IMR-90 (cell line): ENCODE measurements at regions not wholly inside any gene's neighbourhood (a gene's known extent, or its start where the extent isn't known, plus 50 kb on each side); places are given as distances from the start of the nearest gene placed in this dataset.

ENCODE experiments used
- ATAC-seq: fragments of 200-7000 bp; cut with Tn5 transposase; 2 replicates; pipeline ENCODE4 v1.9.1; 2020; ENCODE audit warnings: low read depth, mild to moderate bottlenecking, moderate library complexity
- BruUV-seq: library from RNA; stranded (reverse); fragments of 400-500 nt; replicated peaks from 2 replicates; lab custom pipeline; 2021; lab: Mats Ljungman, UMichigan
- CTCF ChIA-PET: fragments of 300-600 bp; formaldehyde crosslinking; extraction: SDS; loops from one replicate; lab custom pipeline; 2021; ENCODE audit warnings: antibody characterized with exemption; lab: Yijun Ruan, JAX
- POLR2A ChIA-PET: fragments of 300-600 bp; sonication (Branson Sonifier 250); formaldehyde crosslinking; loops from one replicate; lab custom pipeline; 2022; ENCODE audit warnings: antibody characterized with exemption; ENCODE audit not compliant: unreplicated experiment; lab: Charles Lee
- DNase-seq: peaks from one replicate; pipeline ENCODE4 v3.0.0; 2013
- H2AFZ ChIP-seq: replicated peaks from 2 replicates; pipeline ENCODE3; 2013; ENCODE audit warnings: low read length, mild to moderate bottlenecking; ENCODE audit not compliant: poor library complexity
- H2AK5ac ChIP-seq: 2 replicates; pipeline ENCODE4 v1.6.1; 2013; ENCODE audit warnings: low read depth, low read length, inconsistent platforms
- H2AK9ac ChIP-seq: replicated peaks from 2 replicates; pipeline ENCODE3; 2013; ENCODE audit warnings: mild to moderate bottlenecking, low read depth, low read length, moderate library complexity; ENCODE audit not compliant: poor library complexity
- H2BK120ac ChIP-seq: 2 replicates; pipeline ENCODE4 v1.6.1; 2013; ENCODE audit warnings: low read depth, low read length, inconsistent platforms
- H2BK15ac ChIP-seq: 3 replicates; pipeline ENCODE4 v1.6.1; 2013; ENCODE audit warnings: low read depth, low read length, inconsistent platforms
- H2BK20ac ChIP-seq: 2 replicates; pipeline ENCODE4 v1.6.1; 2013; ENCODE audit warnings: low read depth, mild to moderate bottlenecking, inconsistent platforms, low read length, moderate library complexity
- H2BK5ac ChIP-seq: 2 replicates; pipeline ENCODE4 v1.6.1; 2013; ENCODE audit warnings: mild to moderate bottlenecking, low read depth, low read length, inconsistent platforms; ENCODE audit not compliant: poor library complexity, severe bottlenecking
- H3K14ac ChIP-seq: replicated peaks from 2 replicates; pipeline ENCODE4 v1.6.1; 2013; ENCODE audit warnings: low read depth, low read length, inconsistent platforms
- H3K18ac ChIP-seq: 2 replicates; pipeline ENCODE4 v1.6.1; 2013; ENCODE audit warnings: low read depth, low read length, control low read depth
- H3K23ac ChIP-seq: 2 replicates; pipeline ENCODE4 v1.6.1; 2013; ENCODE audit warnings: low read depth, low read length, inconsistent platforms
- H3K27ac ChIP-seq: 2 replicates; pipeline ENCODE4 v1.5.1; 2013; ENCODE audit warnings: mild to moderate bottlenecking, control low read depth, low read length; ENCODE audit not compliant: insufficient read depth
- H3K27me3 ChIP-seq: 2 replicates; pipeline ENCODE4 v1.6.1; 2013; ENCODE audit warnings: low read length; ENCODE audit not compliant: control insufficient read depth, insufficient read depth
- H3K36me3 ChIP-seq: 2 replicates; pipeline ENCODE4 v1.6.1; 2013; ENCODE audit warnings: low read length, mixed read lengths; ENCODE audit not compliant: control insufficient read depth, insufficient read depth
- H3K4ac ChIP-seq: 2 replicates; pipeline ENCODE4 v1.6.1; 2013; ENCODE audit warnings: low read depth, low read length, inconsistent platforms
- H3K4me1 ChIP-seq: 2 replicates; pipeline ENCODE4 v1.6.1; 2013; ENCODE audit warnings: low read length, mixed read lengths; ENCODE audit not compliant: control insufficient read depth, insufficient read depth
- H3K4me2 ChIP-seq: 2 replicates; pipeline ENCODE4 v1.6.1; 2013; ENCODE audit warnings: low read depth, mild to moderate bottlenecking, control low read depth, low read length, moderate library complexity
- H3K4me3 ChIP-seq: 2 replicates; pipeline ENCODE4 v1.5.1; 2013; ENCODE audit warnings: low read depth, mild to moderate bottlenecking, control low read depth, low read length, moderate library complexity; ENCODE audit not compliant: insufficient read depth
- H3K56ac ChIP-seq: 2 replicates; pipeline ENCODE4 v1.6.1; 2013; ENCODE audit warnings: low read length, inconsistent platforms; ENCODE audit not compliant: insufficient read depth; ENCODE audit errors: extremely low read depth
- H3K79me1 ChIP-seq, 2 experiments: 2 replicates each; pipeline ENCODE4 v1.6.1; 2013; ENCODE audit warnings: low read length in 2 of 2, inconsistent platforms in 1 of 2, low read depth in 1 of 2
- H3K9ac ChIP-seq: 2 replicates; pipeline ENCODE4 v1.6.1; 2013; ENCODE audit warnings: low read depth, low read length, control low read depth
- H3K9me1 ChIP-seq: 2 replicates; pipeline ENCODE4 v1.6.1; 2013; ENCODE audit warnings: low read length, inconsistent platforms; ENCODE audit not compliant: insufficient read depth
- H3K9me3 ChIP-seq: 2 replicates; pipeline ENCODE4 v1.6.1; 2013; ENCODE audit warnings: low read length; ENCODE audit not compliant: control insufficient read depth, insufficient read depth
- H4K20me1 ChIP-seq: 2 replicates; pipeline ENCODE4 v1.6.1; 2013; ENCODE audit warnings: low read length, inconsistent platforms; ENCODE audit not compliant: insufficient read depth
- H4K5ac ChIP-seq: 2 replicates; pipeline ENCODE4 v1.6.1; 2013; ENCODE audit warnings: mild to moderate bottlenecking, low read depth, low read length, control low read depth
- H4K8ac ChIP-seq, 2 experiments: 2 replicates each; pipeline ENCODE4 v1.6.1; 2013; ENCODE audit warnings: low read depth in 2 of 2, low read length in 2 of 2, control low read depth in 1 of 2, inconsistent platforms in 1 of 2
- H4K91ac ChIP-seq: 2 replicates; pipeline ENCODE4 v1.6.1; 2013; ENCODE audit warnings: low read depth, low read length, inconsistent platforms; ENCODE audit not compliant: insufficient read depth
- CTCF ChIP-seq: conservative IDR thresholded peaks from 2 replicates; pipeline ENCODE4 v1.5.1; 2012; ENCODE audit warnings: mild to moderate bottlenecking, low read depth, low read length, improper control_type of control experiment
- MAFK ChIP-seq: IDR thresholded peaks from 2 replicates; pipeline ENCODE4 v1.6.1; 2012; ENCODE audit warnings: low read depth, low read length, improper control_type of control experiment
- POLR2A ChIP-seq: IDR thresholded peaks from 2 replicates; pipeline ENCODE4 v1.6.1; 2012; ENCODE audit warnings: mild to moderate bottlenecking, low read depth, low read length
- RAD21 ChIP-seq: IDR thresholded peaks from 2 replicates; pipeline ENCODE4 v1.6.1; 2012; ENCODE audit warnings: low read length, improper control_type of control experiment
- RCOR1 ChIP-seq: IDR thresholded peaks from 2 replicates; pipeline ENCODE4 v1.6.1; 2012; ENCODE audit warnings: mild to moderate bottlenecking, low read length, improper control_type of control experiment; ENCODE audit not compliant: insufficient replicate concordance
- RFX5 ChIP-seq: IDR thresholded peaks from 2 replicates; pipeline ENCODE4 v1.8.0; 2012; ENCODE audit warnings: low read depth, mild to moderate bottlenecking, low read length, moderate library complexity
- WGBS, 2 experiments: methylation state at CpG; one replicate each; pipeline versions ENCODE4 v1.1.5 to v1.1.7; 2013; ENCODE audit warnings: missing lambda C conversion rate in 2 of 2; ENCODE audit not compliant: insufficient read length in 1 of 2; ENCODE audit errors: extremely low coverage in 2 of 2; 5-methylcytosine and 5-hydroxymethylcytosine counted together
- dilution Hi-C: fragments of 300-500 bp; cut with HindIII; formaldehyde crosslinking; loops from one replicate; pipeline ENCODE4 v1.14.3; 2018; ENCODE audit warnings: low sequenced_read_pairs; ENCODE audit not compliant: unreplicated experiment
- in situ Hi-C: fragments of 300-500 bp; cut with MboI; formaldehyde crosslinking; loops from 3 replicates; pipeline ENCODE4 v1.14.3; 2019; ENCODE audit warnings: low sequenced_read_pairs, inconsistent platforms, mixed read lengths
- intact Hi-C: fragments of 100-400 bp; cut with micrococcal nuclease; formaldehyde crosslinking; loops from 2 replicates; pipeline ENCODE4 v1.10.0; 2022

DNA sequence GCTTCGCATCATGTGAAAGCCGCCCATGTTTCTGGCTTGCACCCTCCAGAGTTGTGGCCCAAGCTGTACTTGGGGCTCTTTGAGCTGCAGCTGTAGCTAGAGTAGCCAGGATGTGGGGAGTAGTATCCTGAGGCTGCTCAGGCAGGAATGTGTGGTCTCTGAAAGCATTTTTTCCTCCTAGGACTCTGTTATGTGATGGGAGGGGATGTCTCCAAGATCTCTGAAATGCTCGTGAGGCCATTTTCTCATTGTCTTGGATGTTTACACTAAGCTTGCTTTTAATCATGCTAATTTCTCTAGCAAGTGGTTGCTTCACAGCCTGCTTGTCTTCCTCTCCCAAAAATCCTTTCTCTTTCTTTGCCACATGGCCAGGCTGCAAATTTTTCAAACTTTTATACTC lies 687.6 kb downstream of the DCDC2C start:
- ChIA-PET CTCF (no interaction called here), POLR2A (no interaction called here)
- Histone ChIP-seq H3K56ac (no peak overlapping the region), H3K9ac (no peak overlapping the region), H3K9me1 (no peaks in the 10 kb centered on the region), H3K36me3 (no peaks in the 10 kb centered on the region), H3K4me3 (no peak overlapping the region), H2BK5ac (no peak overlapping the region), H3K4me2 (no peak overlapping the region), H3K14ac (no peak overlapping the region), H3K4me1 (no peaks in the 10 kb centered on the region), H3K9me3 (peaks cover 15% of the 10 kb centered on the region), H2BK15ac (no peak overlapping the region), H2AFZ (no peak overlapping the region), H4K5ac (no peak overlapping the region), H3K27ac (no peak overlapping the region), H2BK20ac (no peak overlapping the region), H4K20me1 (no peaks in the 10 kb centered on the region), H3K79me1 (no peaks in the 10 kb centered on the region), H3K18ac (no peak overlapping the region), H4K8ac (no peak overlapping the region), H3K23ac (no peak overlapping the region), H2BK120ac (no peak overlapping the region), H4K91ac (no peak overlapping the region), H3K4ac (no peak overlapping the region), H2AK9ac (no peak overlapping the region), H2AK5ac (no peak overlapping the region), H3K27me3 (no peaks in the 10 kb centered on the region)
- no peak for TF ChIP-seq RFX5
- TF ChIP-seq POLR2A: no peak
- TF ChIP-seq MAFK: no peak
- TF ChIP-seq RAD21: no peak
- TF ChIP-seq RCOR1: no peak
- no peak for TF ChIP-seq CTCF
- intact Hi-C loops (no loop called here), dilution Hi-C loops (no loop called here), in situ Hi-C loops (no loop called here)
- ATAC-seq (no peak), DNase-seq (no peak)
- BruUV-seq: no TSS peak
- no CpG with 5 or more reads among the region's 3 CpGs for WGBS, 2 experiments
